Astrocyte of the cerebellum (primary cell): ENCODE measurements at regions not wholly inside any gene's neighbourhood (a gene's known extent, or its start where the extent isn't known, plus 50 kb on each side); places are given as distances from the start of the nearest gene placed in this dataset.

Source experiments
- DNase-seq: peaks from one replicate; pipeline ENCODE4 v3.0.0-alpha.2; 2011; ENCODE audit warnings: low read depth
- H3K4me3 ChIP-seq: 2 replicates; pipeline ENCODE4 v1.5.1; 2011; ENCODE audit warnings: mild to moderate bottlenecking, low read depth, low read length, moderate library complexity
- in situ Hi-C: cut with HindIII; loops from 2 replicates; pipeline ENCODE4 v1.10.0; 2017; ENCODE audit warnings: low sequenced_read_pairs
- TF ChIP-seq, protein P1 (sequence below): IDR thresholded peaks from 2 replicates; pipeline ENCODE4 v1.5.1; 2012; ENCODE audit warnings: low read length, low read depth, moderate library complexity, mild to moderate bottlenecking; ENCODE audit errors: missing control alignments

DNA sequence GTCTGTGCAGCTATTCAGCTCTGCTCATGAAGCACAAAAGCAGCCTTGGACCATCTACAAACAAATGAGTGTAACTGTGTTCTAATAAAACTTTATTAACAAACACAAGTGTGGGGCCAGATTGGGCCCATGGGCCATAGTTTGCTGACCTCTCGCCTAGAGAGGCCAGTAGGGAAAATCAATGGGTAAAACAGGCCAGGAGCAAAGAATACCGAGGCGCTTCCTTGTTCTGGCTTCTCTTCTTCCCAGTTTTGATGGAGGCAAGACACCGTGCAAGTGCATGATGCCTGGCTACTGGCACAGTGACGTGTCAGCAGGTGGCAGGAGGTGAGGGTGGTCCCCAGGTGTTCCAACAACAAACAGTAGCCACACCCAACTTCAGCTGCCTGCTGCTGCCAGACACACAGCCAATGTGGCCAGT lies 94.3 kb upstream of the SDK1 start:
- TF ChIP-seq, protein P1, sequence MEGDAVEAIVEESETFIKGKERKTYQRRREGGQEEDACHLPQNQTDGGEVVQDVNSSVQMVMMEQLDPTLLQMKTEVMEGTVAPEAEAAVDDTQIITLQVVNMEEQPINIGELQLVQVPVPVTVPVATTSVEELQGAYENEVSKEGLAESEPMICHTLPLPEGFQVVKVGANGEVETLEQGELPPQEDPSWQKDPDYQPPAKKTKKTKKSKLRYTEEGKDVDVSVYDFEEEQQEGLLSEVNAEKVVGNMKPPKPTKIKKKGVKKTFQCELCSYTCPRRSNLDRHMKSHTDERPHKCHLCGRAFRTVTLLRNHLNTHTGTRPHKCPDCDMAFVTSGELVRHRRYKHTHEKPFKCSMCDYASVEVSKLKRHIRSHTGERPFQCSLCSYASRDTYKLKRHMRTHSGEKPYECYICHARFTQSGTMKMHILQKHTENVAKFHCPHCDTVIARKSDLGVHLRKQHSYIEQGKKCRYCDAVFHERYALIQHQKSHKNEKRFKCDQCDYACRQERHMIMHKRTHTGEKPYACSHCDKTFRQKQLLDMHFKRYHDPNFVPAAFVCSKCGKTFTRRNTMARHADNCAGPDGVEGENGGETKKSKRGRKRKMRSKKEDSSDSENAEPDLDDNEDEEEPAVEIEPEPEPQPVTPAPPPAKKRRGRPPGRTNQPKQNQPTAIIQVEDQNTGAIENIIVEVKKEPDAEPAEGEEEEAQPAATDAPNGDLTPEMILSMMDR = no peak
- no peak overlapping the region for H3K4me3 ChIP-seq
- in situ Hi-C loops = no loop called here
- DNase-seq = no peak

DNA sequence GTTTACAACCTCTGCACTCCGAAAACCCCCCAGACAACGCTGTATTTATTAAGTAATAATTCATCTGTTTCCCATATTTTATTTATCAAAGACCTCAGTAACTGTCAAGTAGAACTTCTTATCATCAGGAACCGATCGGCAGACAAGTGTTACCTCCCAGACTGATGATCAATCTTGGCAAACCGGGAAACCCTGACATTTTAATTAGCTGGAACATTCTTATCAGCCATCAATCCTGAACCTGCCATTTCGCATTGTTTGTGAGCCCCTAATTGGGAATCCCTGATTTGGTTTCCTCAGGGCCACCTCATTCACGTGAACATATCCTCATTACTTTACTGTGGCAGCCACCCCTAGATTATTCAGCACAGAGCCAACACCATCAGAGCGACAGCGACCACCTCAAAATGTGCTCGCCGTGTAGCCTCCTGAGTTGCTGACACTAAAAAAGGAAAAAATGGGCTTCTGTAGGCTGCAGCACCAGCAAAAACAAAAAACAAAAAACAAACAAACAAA lies 93.6 kb upstream of the SDK1 start:
- DNase-seq = no peak
- in situ Hi-C loops = no loop called here
- no peak overlapping the region for H3K4me3 ChIP-seq
- TF ChIP-seq, protein P1 = no peak

DNA sequence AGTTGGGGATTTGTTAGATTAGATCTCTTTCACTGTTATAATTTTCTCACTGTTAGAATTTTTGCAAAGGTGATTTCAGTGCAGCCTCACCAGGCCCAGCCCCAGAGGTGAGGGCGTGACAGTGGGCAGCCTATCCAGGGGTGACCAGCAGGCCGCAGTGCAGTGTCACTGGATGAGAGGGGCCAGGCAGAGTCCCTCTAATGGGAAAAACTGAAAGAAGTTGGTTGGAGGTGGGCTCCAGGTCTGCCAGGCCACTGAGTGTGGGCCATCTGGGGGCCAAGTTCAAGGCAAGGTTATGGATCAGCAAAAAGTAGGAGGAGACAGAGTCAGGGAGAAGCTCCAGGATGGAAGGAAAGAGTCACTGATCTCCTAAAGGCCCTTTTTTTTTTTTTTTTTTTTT lies 90.5 kb upstream of the SDK1 start:
- no peak for DNase-seq
- no peak overlapping the region for H3K4me3 ChIP-seq
- in situ Hi-C loops = no loop called here
- TF ChIP-seq, protein P1 = no peak

DNA sequence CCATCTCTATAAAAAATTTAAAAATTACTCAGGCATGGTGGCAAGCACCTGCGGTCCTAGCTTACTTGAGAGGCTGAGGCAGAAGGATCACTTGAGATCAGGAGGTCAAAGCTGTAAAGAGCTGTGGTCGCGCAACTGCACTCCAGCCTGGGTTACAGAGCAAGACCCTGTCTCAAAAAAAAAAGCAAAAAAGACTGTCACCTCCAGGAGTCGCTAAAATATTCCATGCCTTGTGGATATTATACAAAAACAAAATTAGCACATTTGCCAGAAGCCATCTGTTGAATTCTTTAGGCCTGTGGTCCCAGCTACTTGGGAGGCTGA lies 87.0 kb upstream of the SDK1 start:
- TF ChIP-seq, protein P1 = no peak
- in situ Hi-C loops = no loop called here
- DNase-seq = no peak
- H3K4me3 ChIP-seq = no peak overlapping the region

DNA sequence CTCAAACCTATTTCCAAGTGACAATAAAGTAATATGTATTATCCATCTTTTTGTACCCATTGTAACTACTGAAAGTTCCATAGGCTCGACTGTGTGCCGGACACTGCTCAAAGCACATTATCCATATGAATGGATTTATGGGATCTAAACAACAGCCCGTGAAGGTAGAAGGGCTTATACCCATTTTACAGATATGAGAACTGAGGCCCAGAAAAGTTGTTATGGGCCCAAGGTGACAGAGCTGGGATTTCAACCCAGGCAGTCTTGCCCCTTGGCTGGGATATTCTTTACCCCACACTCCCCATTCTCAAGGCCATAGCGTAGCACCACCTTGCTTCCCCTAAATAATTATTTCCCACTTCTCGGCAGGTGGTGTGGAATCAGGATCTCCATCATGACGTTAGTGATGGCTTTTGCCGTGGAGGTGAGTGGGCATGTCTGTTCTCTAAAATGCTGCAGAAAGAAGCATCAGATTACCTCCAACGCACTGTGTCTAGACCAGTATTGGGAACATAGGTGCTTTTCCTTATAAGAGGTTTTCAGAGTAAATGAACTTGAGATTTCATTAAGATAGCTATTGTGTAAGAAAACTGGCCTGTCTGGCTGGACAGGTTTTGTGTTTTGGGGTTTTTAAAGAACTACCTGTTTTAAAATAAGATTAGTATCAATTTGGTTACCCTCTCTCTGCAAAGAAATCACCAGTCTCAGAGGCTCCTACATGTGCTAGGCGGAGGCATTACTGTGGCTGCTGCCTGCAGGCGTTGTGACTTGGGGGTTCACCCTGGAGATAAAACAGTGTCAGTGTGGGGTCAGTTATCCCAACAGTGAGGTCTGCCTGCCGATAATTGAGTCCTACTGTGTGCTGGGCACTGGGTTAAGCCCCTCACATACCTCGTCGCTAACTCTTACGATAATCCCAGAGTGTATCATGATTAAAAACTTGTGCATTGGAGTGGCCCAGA lies 85.1 kb upstream of the SDK1 start:
- no peak overlapping the region for H3K4me3 ChIP-seq
- no peak for DNase-seq
- in situ Hi-C loops = no loop called here
- TF ChIP-seq, protein P1 = no peak

DNA sequence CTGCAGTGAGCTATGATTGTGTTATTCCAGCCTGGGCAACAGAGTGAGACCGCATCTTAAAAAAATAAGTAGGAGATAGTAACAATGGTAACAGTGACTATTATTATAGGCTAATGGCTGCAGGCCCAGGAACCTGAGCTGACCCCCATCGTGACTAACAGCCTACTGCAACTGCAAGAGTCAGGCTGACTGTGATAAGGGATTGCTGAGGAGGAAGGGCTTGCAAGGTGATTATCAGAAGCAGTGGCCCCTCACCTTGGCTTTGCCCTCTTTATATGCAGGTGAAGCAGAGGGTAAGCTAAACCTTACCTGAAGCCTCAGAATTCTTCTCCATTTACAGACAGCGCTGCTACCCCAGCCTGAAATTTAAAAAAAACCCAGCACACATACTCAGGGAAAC lies 83.9 kb upstream of the SDK1 start:
- DNase-seq = no peak
- TF ChIP-seq, protein P1 = no peak
- in situ Hi-C loops = no loop called here
- H3K4me3 ChIP-seq = no peak overlapping the region
